Neural progenitor cell (in vitro differentiated cells): ENCODE measurements at regions not wholly inside any gene's neighbourhood (a gene's known extent, or its start where the extent isn't known, plus 50 kb on each side); places are given as distances from the start of the nearest gene placed in this dataset.

Source experiments
- DNase-seq: peaks from one replicate; pipeline ENCODE4 v3.0.0-alpha.2; 2016; ENCODE audit warnings: low spot score
- H2AFZ ChIP-seq: fragments of 200-600 bp; sonication (generic); replicated peaks from 2 replicates; pipeline ENCODE4 v1.6.1; 2016; ENCODE audit warnings: antibody characterized with exemption
- H3F3A ChIP-seq: fragments of 200-600 bp; sonication (generic); 2 replicates; pipeline ENCODE4 v1.6.1; 2016; ENCODE audit warnings: antibody characterized with exemption, low read depth
- H3K27ac ChIP-seq: fragments of 200-600 bp; sonication (generic); 2 replicates; pipeline ENCODE4 v1.5.1; 2016; ENCODE audit warnings: mild to moderate bottlenecking
- H3K27me3 ChIP-seq: fragments of 200-600 bp; sonication (generic); 2 replicates; pipeline ENCODE4 v1.6.1; 2016; ENCODE audit warnings: mild to moderate bottlenecking, moderate library complexity
- H3K36me3 ChIP-seq: fragments of 200-600 bp; sonication (generic); 2 replicates; pipeline ENCODE4 v1.5.1; 2016
- H3K4me1 ChIP-seq: fragments of 200-600 bp; sonication (generic); 2 replicates; pipeline ENCODE4 v1.6.1; 2016; ENCODE audit warnings: mixed run types
- H3K4me2 ChIP-seq: fragments of 200-600 bp; sonication (generic); 2 replicates; pipeline ENCODE4 v1.6.1; 2016
- H3K4me3 ChIP-seq: fragments of 200-600 bp; sonication (generic); 2 replicates; pipeline ENCODE4 v1.5.1; 2016
- H3K79me2 ChIP-seq: fragments of 200-600 bp; sonication (generic); 2 replicates; pipeline ENCODE4 v1.6.1; 2016; ENCODE audit warnings: low read depth
- H3K9ac ChIP-seq: fragments of 200-600 bp; sonication (generic); 2 replicates; pipeline ENCODE4 v1.6.1; 2016
- H3K9me3 ChIP-seq: fragments of 200-600 bp; sonication (generic); 2 replicates; pipeline ENCODE4 v1.5.1; 2016; ENCODE audit warnings: low read depth
- H4K20me1 ChIP-seq: fragments of 200-600 bp; sonication (generic); 2 replicates; pipeline ENCODE4 v1.6.1; 2016; ENCODE audit warnings: low read depth
- H3K27ac Mint-ChIP-seq: 3 replicates; pipeline ENCODE4 v1.8.0; 2021; ENCODE audit warnings: mixed read lengths
- H3K27me3 Mint-ChIP-seq: 2 replicates; pipeline ENCODE4 v1.8.0; 2022; ENCODE audit warnings: low read depth, mild to moderate bottlenecking, inconsistent platforms, moderate library complexity, mixed read lengths; ENCODE audit not compliant: insufficient read depth
- H3K36me3 Mint-ChIP-seq: 3 replicates; pipeline ENCODE4 v1.8.0; 2021; ENCODE audit warnings: mixed read lengths
- H3K4me1 Mint-ChIP-seq: 3 replicates; pipeline ENCODE4 v1.8.0; 2021; ENCODE audit warnings: mixed read lengths
- H3K4me3 Mint-ChIP-seq: 3 replicates; pipeline ENCODE4 v1.8.0; 2021; ENCODE audit warnings: mild to moderate bottlenecking, moderate library complexity, mixed read lengths
- H3K9me3 Mint-ChIP-seq: 3 replicates; pipeline ENCODE4 v1.8.0; 2020; ENCODE audit warnings: mixed read lengths
- EZH2 ChIP-seq: fragments of 200-600 bp; sonication (generic); IDR thresholded peaks from 2 replicates; pipeline ENCODE4 v1.6.1; 2017; ENCODE audit warnings: antibody characterized with exemption, mild to moderate bottlenecking, moderate library complexity
- EZH2phosphoT487 ChIP-seq: fragments of 200-600 bp; sonication (generic); IDR thresholded peaks from 2 replicates; pipeline ENCODE4 v1.6.1; 2017; ENCODE audit warnings: antibody characterized with exemption
- TF ChIP-seq, protein P1 (sequence below): fragments of 200-600 bp; sonication (generic); IDR thresholded peaks from 2 replicates; pipeline ENCODE4 v1.5.1; 2017; ENCODE audit warnings: antibody characterized with exemption, mild to moderate bottlenecking

GRCh38 chr14:82445810-82446570, 912.3 kb upstream of the SEL1L start:
- Histone ChIP-seq H3K4me1 (no peaks in the 10 kb centered on the region), H3F3A (no peaks in the 10 kb centered on the region), H3K4me2 (no peak overlapping the region), H3K36me3 (no peaks in the 10 kb centered on the region), H3K27me3 (no peaks in the 10 kb centered on the region), H2AFZ (peak overlapping the region; percentile 23), H3K79me2 (no peaks in the 10 kb centered on the region), H3K9ac (no peak overlapping the region), H3K9me3 (no peaks in the 10 kb centered on the region), H3K27ac (no peak overlapping the region), H4K20me1 (no peaks in the 10 kb centered on the region), H3K4me3 (no peak overlapping the region)
- DNase-seq: no peak
- Mint-ChIP-seq H3K27me3 (no peaks in the 10 kb centered on the region), H3K4me1 (peaks cover 16% of the 10 kb centered on the region), H3K36me3 (no peaks in the 10 kb centered on the region), H3K9me3 (no peaks in the 10 kb centered on the region), H3K4me3 (no peak overlapping the region), H3K27ac (no peak overlapping the region)
- TF ChIP-seq EZH2phosphoT487 (no peak), EZH2 (no peak)
- TF ChIP-seq, protein P1, sequence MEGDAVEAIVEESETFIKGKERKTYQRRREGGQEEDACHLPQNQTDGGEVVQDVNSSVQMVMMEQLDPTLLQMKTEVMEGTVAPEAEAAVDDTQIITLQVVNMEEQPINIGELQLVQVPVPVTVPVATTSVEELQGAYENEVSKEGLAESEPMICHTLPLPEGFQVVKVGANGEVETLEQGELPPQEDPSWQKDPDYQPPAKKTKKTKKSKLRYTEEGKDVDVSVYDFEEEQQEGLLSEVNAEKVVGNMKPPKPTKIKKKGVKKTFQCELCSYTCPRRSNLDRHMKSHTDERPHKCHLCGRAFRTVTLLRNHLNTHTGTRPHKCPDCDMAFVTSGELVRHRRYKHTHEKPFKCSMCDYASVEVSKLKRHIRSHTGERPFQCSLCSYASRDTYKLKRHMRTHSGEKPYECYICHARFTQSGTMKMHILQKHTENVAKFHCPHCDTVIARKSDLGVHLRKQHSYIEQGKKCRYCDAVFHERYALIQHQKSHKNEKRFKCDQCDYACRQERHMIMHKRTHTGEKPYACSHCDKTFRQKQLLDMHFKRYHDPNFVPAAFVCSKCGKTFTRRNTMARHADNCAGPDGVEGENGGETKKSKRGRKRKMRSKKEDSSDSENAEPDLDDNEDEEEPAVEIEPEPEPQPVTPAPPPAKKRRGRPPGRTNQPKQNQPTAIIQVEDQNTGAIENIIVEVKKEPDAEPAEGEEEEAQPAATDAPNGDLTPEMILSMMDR: no peak

- peak; percentile 52 for DNase-seq
- Mint-ChIP-seq H3K27ac (no peak overlapping the region), H3K9me3 (no peaks in the 10 kb centered on the region), H3K27me3 (no peaks in the 10 kb centered on the region), H3K4me3 (no peak overlapping the region), H3K4me1 (peaks cover 16% of the 10 kb centered on the region), H3K36me3 (no peaks in the 10 kb centered on the region)
- Histone ChIP-seq H3K27me3 (no peaks in the 10 kb centered on the region), H3K79me2 (no peaks in the 10 kb centered on the region), H3K27ac (no peak overlapping the region), H3K4me3 (no peak overlapping the region), H3K9ac (no peak overlapping the region), H3F3A (no peaks in the 10 kb centered on the region), H3K4me2 (no peak overlapping the region), H4K20me1 (no peaks in the 10 kb centered on the region), H3K9me3 (no peaks in the 10 kb centered on the region), H3K4me1 (no peaks in the 10 kb centered on the region), H3K36me3 (no peaks in the 10 kb centered on the region), H2AFZ (peak overlapping the region; percentile 78)
- TF ChIP-seq EZH2phosphoT487: no peak
- TF ChIP-seq, protein P1: peak; percentile 32
Observed at GRCh38 chr14:82447586-82447985, 913.9 kb upstream of the SEL1L start.

- no peaks in the 10 kb centered on the region for H3K9me3 Mint-ChIP-seq
- Histone ChIP-seq H3K4me1 (no peaks in the 10 kb centered on the region), H3K27me3 (no peaks in the 10 kb centered on the region), H3K4me2 (no peak overlapping the region), H3F3A (no peaks in the 10 kb centered on the region), H3K9me3 (no peaks in the 10 kb centered on the region), H3K79me2 (no peaks in the 10 kb centered on the region), H4K20me1 (no peaks in the 10 kb centered on the region), H2AFZ (no peak overlapping the region), H3K27ac (no peak overlapping the region), H3K4me3 (no peak overlapping the region), H3K9ac (no peak overlapping the region), H3K36me3 (no peaks in the 10 kb centered on the region)
- no peaks in the 10 kb centered on the region for H3K27me3 Mint-ChIP-seq
- no peak for DNase-seq
- H3K4me1 Mint-ChIP-seq: peaks cover 16% of the 10 kb centered on the region
- no peaks in the 10 kb centered on the region for H3K36me3 Mint-ChIP-seq
- TF ChIP-seq EZH2phosphoT487: no peak
- TF ChIP-seq EZH2: no peak
- TF ChIP-seq, protein P1: no peak
- H3K4me3 Mint-ChIP-seq: no peak overlapping the region
- no peak overlapping the region for H3K27ac Mint-ChIP-seq
Observed at GRCh38 chr14:82449926-82450468, 916.3 kb upstream of the SEL1L start.
